ENCODE measurements at regions not wholly inside any gene's neighbourhood (a gene's known extent, or its start where the extent isn't known, plus 50 kb on each side); places are given as distances from the start of the nearest gene placed in this dataset.

GRCh38 chr6:142697922-142698321, 247.1 kb downstream of the HIVEP2 start:
- no peak overlapping the region for H3K4me3 Mint-ChIP-seq
- no peaks in the 10 kb centered on the region for H3K9me3 Mint-ChIP-seq
- no peak for TF ChIP-seq CTCF (conservative IDR thresholded peaks at IDR 0.05)
- H3K36me3 Mint-ChIP-seq, result no peaks in the 10 kb centered on the region
- peaks cover 18% of the 10 kb centered on the region for H3K4me1 Mint-ChIP-seq (ENCODE audit: unreplicated experiment)
- H3K27me3 Mint-ChIP-seq, result peaks cover 5% of the 10 kb centered on the region
- H3K27ac Mint-ChIP-seq, result no peak overlapping the region
- no peak for DNase-seq (ENCODE audit: extremely low spot score, unreplicated experiment)

- no peak overlapping the region for H3K27ac Mint-ChIP-seq
- no peak overlapping the region for H3K4me3 Mint-ChIP-seq
- H3K9me3 Mint-ChIP-seq, result no peaks in the 10 kb centered on the region
- peak; percentile 45 for TF ChIP-seq CTCF (conservative IDR thresholded peaks at IDR 0.05)
- peaks cover 3% of the 10 kb centered on the region for H3K27me3 Mint-ChIP-seq
- H3K4me1 Mint-ChIP-seq (ENCODE audit: unreplicated experiment), result peaks cover 17% of the 10 kb centered on the region
- DNase-seq (ENCODE audit: extremely low spot score, unreplicated experiment), result no peak
- H3K36me3 Mint-ChIP-seq, result no peaks in the 10 kb centered on the region
Observed at GRCh38 chr6:142698751-142699150, 246.2 kb downstream of the HIVEP2 start.

GRCh38 chr6:142699391-142699790, 245.6 kb downstream of the HIVEP2 start:
- Mint-ChIP-seq H3K27me3 (peaks cover 3% of the 10 kb centered on the region), H3K4me1 (ENCODE audit: unreplicated experiment) (peaks cover 17% of the 10 kb centered on the region), H3K27ac (no peak overlapping the region), H3K4me3 (no peak overlapping the region), H3K9me3 (no peaks in the 10 kb centered on the region), H3K36me3 (no peaks in the 10 kb centered on the region)
- no peak for DNase-seq (ENCODE audit: extremely low spot score, unreplicated experiment)
- TF ChIP-seq CTCF (conservative IDR thresholded peaks at IDR 0.05), result no peak

- no peak for DNase-seq (ENCODE audit: extremely low spot score, unreplicated experiment)
- Mint-ChIP-seq H3K4me3 (no peak overlapping the region), H3K36me3 (no peaks in the 10 kb centered on the region), H3K9me3 (no peaks in the 10 kb centered on the region), H3K27ac (no peak overlapping the region), H3K4me1 (ENCODE audit: unreplicated experiment) (peaks cover 17% of the 10 kb centered on the region), H3K27me3 (peaks cover 3% of the 10 kb centered on the region)
- no peak for TF ChIP-seq CTCF (conservative IDR thresholded peaks at IDR 0.05)
Observed at GRCh38 chr6:142700032-142700431, 244.9 kb downstream of the HIVEP2 start.

GRCh38 chr6:142700671-142701312, 244.2 kb downstream of the HIVEP2 start:
- no peak for DNase-seq (ENCODE audit: extremely low spot score, unreplicated experiment)
- H3K27ac Mint-ChIP-seq, result no peak overlapping the region
- H3K9me3 Mint-ChIP-seq, result no peaks in the 10 kb centered on the region
- H3K36me3 Mint-ChIP-seq, result no peaks in the 10 kb centered on the region
- H3K4me1 Mint-ChIP-seq (ENCODE audit: unreplicated experiment), result peaks cover 17% of the 10 kb centered on the region
- no peak for TF ChIP-seq CTCF (conservative IDR thresholded peaks at IDR 0.05)
- peaks cover 3% of the 10 kb centered on the region for H3K27me3 Mint-ChIP-seq
- no peak overlapping the region for H3K4me3 Mint-ChIP-seq

All from type B pancreatic cell (in vitro differentiated cells).